ENCODE measurements at regions not wholly inside any gene's neighbourhood (a gene's known extent, or its start where the extent isn't known, plus 50 kb on each side); places are given as distances from the start of the nearest gene placed in this dataset.

DNA sequence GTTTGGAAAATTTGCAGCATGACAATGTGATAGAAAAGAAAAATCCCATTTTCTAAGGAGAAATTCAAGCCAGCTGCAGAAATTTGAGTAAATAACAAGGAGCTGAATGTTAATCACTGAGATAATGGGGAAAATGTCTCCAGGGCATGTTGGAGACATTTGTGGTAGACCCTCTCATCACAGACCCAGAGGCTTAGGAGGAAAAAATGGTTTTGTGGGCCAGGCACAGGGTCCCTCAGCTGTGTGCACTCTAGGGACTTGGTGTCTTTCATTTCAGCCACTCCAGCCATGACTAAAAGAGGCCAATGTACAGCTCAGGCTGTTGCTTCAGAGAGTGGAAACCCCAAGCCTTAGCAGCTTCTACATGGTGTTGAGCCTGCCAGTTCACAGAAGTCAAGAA, 111.4 kb upstream of the SYT10 start:
- intact Hi-C loops (cut with DNase I) = no loop called here
- ATAC-seq = no peak
- Histone ChIP-seq H3K27ac (no peak overlapping the region), H3K4me3 (no peak overlapping the region), H3K27me3 (no peaks in the 10 kb centered on the region), H3K4me1 (no peaks in the 10 kb centered on the region), H3K36me3 (no peaks in the 10 kb centered on the region), H3K9me3 (no peaks in the 10 kb centered on the region)
- TF ChIP-seq POLR2A (IDR thresholded peaks at IDR 0.05) = no peak
- no peak for TF ChIP-seq CTCF (IDR thresholded peaks at IDR 0.05)
- DNase-seq = no peak

DNA sequence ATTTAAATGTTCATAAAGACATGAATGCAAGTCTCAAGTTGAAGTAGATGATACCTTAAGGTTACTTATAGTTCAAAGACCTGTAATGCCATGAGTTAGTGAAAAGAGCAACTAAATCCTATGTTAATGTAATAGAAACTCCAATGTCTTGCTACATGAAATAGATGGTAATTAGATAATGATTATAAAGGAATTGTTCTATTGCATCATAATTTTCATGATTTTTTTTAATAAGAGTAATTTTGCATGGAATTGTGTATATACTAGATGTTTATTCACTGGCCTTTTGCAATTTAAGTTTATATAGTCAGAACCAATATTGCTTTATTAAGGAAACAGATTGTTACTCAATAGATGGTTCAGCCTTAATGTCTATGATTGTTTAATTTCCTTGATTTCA, 115.5 kb upstream of the SYT10 start:
- intact Hi-C loops (cut with DNase I) = no loop called here
- TF ChIP-seq POLR2A (IDR thresholded peaks at IDR 0.05) = no peak
- no peak for TF ChIP-seq CTCF (IDR thresholded peaks at IDR 0.05)
- no peaks in the 10 kb centered on the region for H3K9me3 ChIP-seq
- no peak for ATAC-seq
- no peak for DNase-seq
- no peak overlapping the region for H3K27ac ChIP-seq
- H3K27me3 ChIP-seq = no peaks in the 10 kb centered on the region
- no peak overlapping the region for H3K4me3 ChIP-seq
- no peaks in the 10 kb centered on the region for H3K4me1 ChIP-seq
- no peaks in the 10 kb centered on the region for H3K36me3 ChIP-seq

DNA sequence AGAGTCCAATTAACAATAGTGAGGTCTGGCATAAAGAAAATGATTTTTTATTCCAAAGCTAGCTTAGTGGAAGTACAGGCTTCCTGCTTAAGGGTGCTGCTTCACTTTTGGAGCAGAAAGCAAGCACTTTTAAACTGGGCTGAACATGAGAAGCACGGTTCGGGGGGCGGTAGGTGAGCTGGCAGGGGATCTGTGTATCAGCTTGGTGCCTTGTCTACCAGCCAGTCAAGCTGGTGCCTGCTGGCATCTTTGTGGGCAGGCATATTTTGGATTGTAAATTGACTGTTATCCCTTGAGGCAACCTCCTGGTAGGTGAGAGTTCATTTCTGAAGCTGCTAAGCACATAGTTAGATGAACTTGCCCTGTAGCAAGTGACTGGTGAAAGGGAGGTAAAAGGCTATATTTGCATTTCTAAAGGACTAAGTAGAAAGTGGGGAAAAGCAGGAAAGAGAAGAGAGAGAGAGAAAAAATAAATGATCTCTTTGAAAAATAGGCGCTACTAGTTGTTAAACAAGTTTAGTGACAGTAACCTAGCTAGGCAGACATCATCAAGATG, 121.1 kb upstream of the SYT10 start:
- ATAC-seq = no peak
- Histone ChIP-seq H3K27ac (no peak overlapping the region), H3K4me1 (no peaks in the 10 kb centered on the region), H3K27me3 (no peaks in the 10 kb centered on the region), H3K36me3 (no peaks in the 10 kb centered on the region), H3K9me3 (no peaks in the 10 kb centered on the region), H3K4me3 (no peak overlapping the region)
- TF ChIP-seq POLR2A (IDR thresholded peaks at IDR 0.05) (no peak), CTCF (IDR thresholded peaks at IDR 0.05) (no peak)
- WGBS (ENCODE audit: insufficient coverage, low coverage, low lambda C conversion rate, missing lambda C conversion rate) = 41% methylated on average over 3 of the region's 4 CpGs
- intact Hi-C loops (cut with DNase I) = no loop called here
- DNase-seq = no peak

DNA sequence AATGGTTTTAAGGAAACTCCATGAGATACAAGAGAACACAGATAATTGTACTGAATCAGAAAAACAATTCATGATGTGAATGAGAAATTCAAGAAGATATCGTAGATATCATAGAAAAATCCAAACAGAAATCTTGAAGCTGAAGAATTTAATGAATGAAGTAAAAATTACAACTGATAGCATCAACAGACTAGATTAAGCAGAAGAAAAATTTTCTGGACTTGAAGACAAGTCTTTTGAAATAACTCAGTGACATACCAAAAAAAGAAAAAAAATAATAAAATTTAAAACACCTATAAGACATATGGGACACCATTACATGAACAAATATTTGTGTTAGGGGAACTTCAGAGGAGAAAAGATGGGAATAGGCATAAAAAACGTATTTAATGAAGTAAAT, 122.8 kb upstream of the SYT10 start:
- no peaks in the 10 kb centered on the region for H3K27me3 ChIP-seq
- DNase-seq (no peak), ATAC-seq (no peak)
- no peak for TF ChIP-seq CTCF (IDR thresholded peaks at IDR 0.05)
- no peak for TF ChIP-seq POLR2A (IDR thresholded peaks at IDR 0.05)
- no peaks in the 10 kb centered on the region for H3K4me1 ChIP-seq
- intact Hi-C loops (cut with DNase I) = no loop called here
- H3K9me3 ChIP-seq = no peaks in the 10 kb centered on the region
- H3K4me3 ChIP-seq = no peak overlapping the region
- WGBS (ENCODE audit: insufficient coverage, low coverage, low lambda C conversion rate, missing lambda C conversion rate) = 37% methylated on average over 2 of the region's 2 CpGs
- no peak overlapping the region for H3K27ac ChIP-seq
- H3K36me3 ChIP-seq = no peaks in the 10 kb centered on the region

GRCh38 chr12:33566403-33566802, 126.8 kb upstream of the SYT10 start:
- Histone ChIP-seq H3K36me3 (no peaks in the 10 kb centered on the region), H3K4me1 (no peaks in the 10 kb centered on the region), H3K9me3 (no peaks in the 10 kb centered on the region), H3K27ac (no peak overlapping the region), H3K4me3 (no peak overlapping the region), H3K27me3 (no peaks in the 10 kb centered on the region)
- no peak for DNase-seq
- TF ChIP-seq CTCF (IDR thresholded peaks at IDR 0.05) = no peak
- no peak for TF ChIP-seq POLR2A (IDR thresholded peaks at IDR 0.05)
- intact Hi-C loops (cut with DNase I) = no loop called here
- 69% methylated on average over 3 of the region's 3 CpGs for WGBS (ENCODE audit: insufficient coverage, low coverage, low lambda C conversion rate, missing lambda C conversion rate)
- ATAC-seq = no peak
